IMR-90 (cell line): ENCODE measurements at regions not wholly inside any gene's neighbourhood (a gene's known extent, or its start where the extent isn't known, plus 50 kb on each side); places are given as distances from the start of the nearest gene placed in this dataset.

Source experiments
- ATAC-seq: fragments of 200-7000 bp; cut with Tn5 transposase; 2 replicates; pipeline ENCODE4 v1.9.1; 2020; ENCODE audit warnings: low read depth, mild to moderate bottlenecking, moderate library complexity
- BruUV-seq: library from RNA; stranded (reverse); fragments of 400-500 nt; replicated peaks from 2 replicates; lab custom pipeline; 2021; lab: Mats Ljungman, UMichigan
- CTCF ChIA-PET: fragments of 300-600 bp; formaldehyde crosslinking; extraction: SDS; loops from one replicate; lab custom pipeline; 2021; ENCODE audit warnings: antibody characterized with exemption; lab: Yijun Ruan, JAX
- POLR2A ChIA-PET: fragments of 300-600 bp; sonication (Branson Sonifier 250); formaldehyde crosslinking; loops from one replicate; lab custom pipeline; 2022; ENCODE audit warnings: antibody characterized with exemption; ENCODE audit not compliant: unreplicated experiment; lab: Charles Lee
- DNase-seq: peaks from one replicate; pipeline ENCODE4 v3.0.0; 2013
- H2AFZ ChIP-seq: replicated peaks from 2 replicates; pipeline ENCODE3; 2013; ENCODE audit warnings: low read length, mild to moderate bottlenecking; ENCODE audit not compliant: poor library complexity
- H2AK5ac ChIP-seq: 2 replicates; pipeline ENCODE4 v1.6.1; 2013; ENCODE audit warnings: low read depth, low read length, inconsistent platforms
- H2AK9ac ChIP-seq: replicated peaks from 2 replicates; pipeline ENCODE3; 2013; ENCODE audit warnings: mild to moderate bottlenecking, low read depth, low read length, moderate library complexity; ENCODE audit not compliant: poor library complexity
- H2BK120ac ChIP-seq: 2 replicates; pipeline ENCODE4 v1.6.1; 2013; ENCODE audit warnings: low read depth, low read length, inconsistent platforms
- H2BK15ac ChIP-seq: 3 replicates; pipeline ENCODE4 v1.6.1; 2013; ENCODE audit warnings: low read depth, low read length, inconsistent platforms
- H2BK20ac ChIP-seq: 2 replicates; pipeline ENCODE4 v1.6.1; 2013; ENCODE audit warnings: low read depth, mild to moderate bottlenecking, inconsistent platforms, low read length, moderate library complexity
- H2BK5ac ChIP-seq: 2 replicates; pipeline ENCODE4 v1.6.1; 2013; ENCODE audit warnings: mild to moderate bottlenecking, low read depth, low read length, inconsistent platforms; ENCODE audit not compliant: poor library complexity, severe bottlenecking
- H3K14ac ChIP-seq: replicated peaks from 2 replicates; pipeline ENCODE4 v1.6.1; 2013; ENCODE audit warnings: low read depth, low read length, inconsistent platforms
- H3K18ac ChIP-seq: 2 replicates; pipeline ENCODE4 v1.6.1; 2013; ENCODE audit warnings: low read depth, low read length, control low read depth
- H3K23ac ChIP-seq: 2 replicates; pipeline ENCODE4 v1.6.1; 2013; ENCODE audit warnings: low read depth, low read length, inconsistent platforms
- H3K27ac ChIP-seq: 2 replicates; pipeline ENCODE4 v1.5.1; 2013; ENCODE audit warnings: mild to moderate bottlenecking, control low read depth, low read length; ENCODE audit not compliant: insufficient read depth
- H3K27me3 ChIP-seq: 2 replicates; pipeline ENCODE4 v1.6.1; 2013; ENCODE audit warnings: low read length; ENCODE audit not compliant: control insufficient read depth, insufficient read depth
- H3K36me3 ChIP-seq: 2 replicates; pipeline ENCODE4 v1.6.1; 2013; ENCODE audit warnings: low read length, mixed read lengths; ENCODE audit not compliant: control insufficient read depth, insufficient read depth
- H3K4ac ChIP-seq: 2 replicates; pipeline ENCODE4 v1.6.1; 2013; ENCODE audit warnings: low read depth, low read length, inconsistent platforms
- H3K4me1 ChIP-seq: 2 replicates; pipeline ENCODE4 v1.6.1; 2013; ENCODE audit warnings: low read length, mixed read lengths; ENCODE audit not compliant: control insufficient read depth, insufficient read depth
- H3K4me2 ChIP-seq: 2 replicates; pipeline ENCODE4 v1.6.1; 2013; ENCODE audit warnings: low read depth, mild to moderate bottlenecking, control low read depth, low read length, moderate library complexity
- H3K4me3 ChIP-seq: 2 replicates; pipeline ENCODE4 v1.5.1; 2013; ENCODE audit warnings: low read depth, mild to moderate bottlenecking, control low read depth, low read length, moderate library complexity; ENCODE audit not compliant: insufficient read depth
- H3K56ac ChIP-seq: 2 replicates; pipeline ENCODE4 v1.6.1; 2013; ENCODE audit warnings: low read length, inconsistent platforms; ENCODE audit not compliant: insufficient read depth; ENCODE audit errors: extremely low read depth
- H3K79me1 ChIP-seq, 2 experiments: 2 replicates each; pipeline ENCODE4 v1.6.1; 2013; ENCODE audit warnings: low read length in 2 of 2, inconsistent platforms in 1 of 2, low read depth in 1 of 2
- H3K9ac ChIP-seq: 2 replicates; pipeline ENCODE4 v1.6.1; 2013; ENCODE audit warnings: low read depth, low read length, control low read depth
- H3K9me1 ChIP-seq: 2 replicates; pipeline ENCODE4 v1.6.1; 2013; ENCODE audit warnings: low read length, inconsistent platforms; ENCODE audit not compliant: insufficient read depth
- H3K9me3 ChIP-seq: 2 replicates; pipeline ENCODE4 v1.6.1; 2013; ENCODE audit warnings: low read length; ENCODE audit not compliant: control insufficient read depth, insufficient read depth
- H4K20me1 ChIP-seq: 2 replicates; pipeline ENCODE4 v1.6.1; 2013; ENCODE audit warnings: low read length, inconsistent platforms; ENCODE audit not compliant: insufficient read depth
- H4K5ac ChIP-seq: 2 replicates; pipeline ENCODE4 v1.6.1; 2013; ENCODE audit warnings: mild to moderate bottlenecking, low read depth, low read length, control low read depth
- H4K8ac ChIP-seq, 2 experiments: 2 replicates each; pipeline ENCODE4 v1.6.1; 2013; ENCODE audit warnings: low read depth in 2 of 2, low read length in 2 of 2, control low read depth in 1 of 2, inconsistent platforms in 1 of 2
- H4K91ac ChIP-seq: 2 replicates; pipeline ENCODE4 v1.6.1; 2013; ENCODE audit warnings: low read depth, low read length, inconsistent platforms; ENCODE audit not compliant: insufficient read depth
- CHD1 ChIP-seq: IDR thresholded peaks from 2 replicates; pipeline ENCODE4 v1.6.1; 2012; ENCODE audit warnings: low read depth, low read length, improper control_type of control experiment
- MAZ ChIP-seq: IDR thresholded peaks from 2 replicates; pipeline ENCODE4 v1.6.1; 2012; ENCODE audit warnings: low read depth, mild to moderate bottlenecking, low read length, improper control_type of control experiment, moderate library complexity, borderline replicate concordance
- NFE2L2 ChIP-seq: fragments of 150-350 bp; IDR thresholded peaks from 2 replicates; pipeline ENCODE4 v1.6.1; 2016; ENCODE audit warnings: low read depth, mild to moderate bottlenecking, low read length
- POLR2A ChIP-seq: IDR thresholded peaks from 2 replicates; pipeline ENCODE4 v1.6.1; 2012; ENCODE audit warnings: mild to moderate bottlenecking, low read depth, low read length
- RAD21 ChIP-seq: IDR thresholded peaks from 2 replicates; pipeline ENCODE4 v1.6.1; 2012; ENCODE audit warnings: low read length, improper control_type of control experiment
- dilution Hi-C: fragments of 300-500 bp; cut with HindIII; formaldehyde crosslinking; loops from one replicate; pipeline ENCODE4 v1.14.3; 2018; ENCODE audit warnings: low sequenced_read_pairs; ENCODE audit not compliant: unreplicated experiment
- in situ Hi-C: fragments of 300-500 bp; cut with MboI; formaldehyde crosslinking; loops from 3 replicates; pipeline ENCODE4 v1.14.3; 2019; ENCODE audit warnings: low sequenced_read_pairs, inconsistent platforms, mixed read lengths
- intact Hi-C: fragments of 100-400 bp; cut with micrococcal nuclease; formaldehyde crosslinking; loops from 2 replicates; pipeline ENCODE4 v1.10.0; 2022
- TF ChIP-seq, protein P1 (sequence below): fragments of 150-350 bp; IDR thresholded peaks from 2 replicates; pipeline ENCODE4 v1.6.1; 2016; ENCODE audit warnings: low read depth, mild to moderate bottlenecking, low read length, moderate library complexity, borderline replicate concordance

GRCh38 chr6:66086532-66086931, 379.5 kb upstream of the EYS start:
- Histone ChIP-seq H3K4me2 (no peak overlapping the region), H4K91ac (no peak overlapping the region), H3K18ac (no peak overlapping the region), H3K4ac (no peak overlapping the region), H3K9me3 (peaks cover 9% of the 10 kb centered on the region), H3K9ac (no peak overlapping the region), H2BK15ac (no peak overlapping the region), H3K9me1 (no peaks in the 10 kb centered on the region), H3K4me3 (no peak overlapping the region), H2BK5ac (no peak overlapping the region), H3K27ac (no peak overlapping the region), H2BK120ac (no peak overlapping the region), H2BK20ac (no peak overlapping the region), H3K79me1 (no peaks in the 10 kb centered on the region), H3K36me3 (no peaks in the 10 kb centered on the region), H3K23ac (no peak overlapping the region), H2AFZ (no peak overlapping the region), H2AK9ac (no peak overlapping the region), H4K5ac (no peak overlapping the region), H3K4me1 (no peaks in the 10 kb centered on the region), H4K20me1 (no peaks in the 10 kb centered on the region), H2AK5ac (no peak overlapping the region), H3K56ac (no peak overlapping the region), H3K14ac (no peak overlapping the region), H4K8ac (no peak overlapping the region), H3K27me3 (no peaks in the 10 kb centered on the region)
- in situ Hi-C loops (no loop called here), intact Hi-C loops (no loop called here), dilution Hi-C loops (no loop called here)
- ATAC-seq (no peak), DNase-seq (no peak)
- TF ChIP-seq RAD21, result no peak
- no peak for TF ChIP-seq NFE2L2
- TF ChIP-seq, protein P1, sequence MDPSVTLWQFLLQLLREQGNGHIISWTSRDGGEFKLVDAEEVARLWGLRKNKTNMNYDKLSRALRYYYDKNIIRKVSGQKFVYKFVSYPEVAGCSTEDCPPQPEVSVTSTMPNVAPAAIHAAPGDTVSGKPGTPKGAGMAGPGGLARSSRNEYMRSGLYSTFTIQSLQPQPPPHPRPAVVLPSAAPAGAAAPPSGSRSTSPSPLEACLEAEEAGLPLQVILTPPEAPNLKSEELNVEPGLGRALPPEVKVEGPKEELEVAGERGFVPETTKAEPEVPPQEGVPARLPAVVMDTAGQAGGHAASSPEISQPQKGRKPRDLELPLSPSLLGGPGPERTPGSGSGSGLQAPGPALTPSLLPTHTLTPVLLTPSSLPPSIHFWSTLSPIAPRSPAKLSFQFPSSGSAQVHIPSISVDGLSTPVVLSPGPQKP, result no peak
- no peak for TF ChIP-seq POLR2A
- TF ChIP-seq CHD1, result no peak
- TF ChIP-seq MAZ, result no peak
- no TSS peak for BruUV-seq
- ChIA-PET POLR2A (no interaction called here), CTCF (no interaction called here)
